ENCODE measurements at regions not wholly inside any gene's neighbourhood (a gene's known extent, or its start where the extent isn't known, plus 50 kb on each side); places are given as distances from the start of the nearest gene placed in this dataset.

DNA sequence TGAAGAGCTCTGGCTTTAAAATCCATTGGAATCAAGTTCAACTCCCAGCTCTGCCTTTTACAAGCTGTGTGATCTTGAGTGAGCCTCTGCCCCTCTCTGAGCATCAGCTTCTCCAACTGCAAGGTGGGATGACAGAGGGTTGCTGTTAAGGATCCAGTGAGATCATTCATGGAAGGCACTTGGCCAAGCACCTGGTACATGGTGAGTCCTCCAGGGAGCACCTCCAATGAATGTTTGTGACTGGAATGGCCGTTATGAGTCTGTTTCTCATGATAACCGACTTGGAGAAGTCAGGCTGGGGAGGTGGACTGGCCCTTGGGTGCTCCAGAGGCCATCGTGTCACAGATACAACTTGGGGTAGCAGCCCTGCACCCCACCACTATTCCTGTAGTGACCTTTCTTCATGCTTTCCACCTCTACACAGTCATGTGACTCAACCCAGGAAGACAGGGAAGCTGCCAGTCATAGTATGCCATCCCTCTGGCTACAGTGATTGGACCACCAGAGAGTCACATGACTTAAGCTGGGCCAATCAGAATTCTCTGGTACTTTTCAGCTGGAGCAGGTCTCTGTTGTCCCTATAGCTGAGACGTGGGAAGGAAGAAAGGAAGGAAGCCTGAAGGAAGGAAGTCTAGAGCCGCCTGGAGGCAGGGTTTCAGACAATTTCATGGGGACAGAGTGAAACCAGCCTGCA is 146.5 kb upstream of the MYL2 start:
- Histone ChIP-seq H3K4me1 (ENCODE audit: low read depth, poor library complexity, severe bottlenecking) (no peaks in the 10 kb centered on the region), H3K27me3 (ENCODE audit: insufficient read depth, low read depth) (no peaks in the 10 kb centered on the region), H3K9ac (no peak overlapping the region), H3K79me2 (ENCODE audit: insufficient read depth, low read depth) (no peaks in the 10 kb centered on the region), H3K4me3 (IDR thresholded peaks at IDR 0.05; ENCODE audit: insufficient read depth, low read depth, low read length) (no peak overlapping the region), H3K36me3 (ENCODE audit: insufficient read depth) (no peaks in the 10 kb centered on the region), H4K20me1 (ENCODE audit: insufficient read depth) (no peaks in the 10 kb centered on the region), H3K4me2 (no peak overlapping the region), H2AFZ (ENCODE audit: low read depth) (no peak overlapping the region), H3K27ac (no peak overlapping the region)
- TF ChIP-seq, protein P1, sequence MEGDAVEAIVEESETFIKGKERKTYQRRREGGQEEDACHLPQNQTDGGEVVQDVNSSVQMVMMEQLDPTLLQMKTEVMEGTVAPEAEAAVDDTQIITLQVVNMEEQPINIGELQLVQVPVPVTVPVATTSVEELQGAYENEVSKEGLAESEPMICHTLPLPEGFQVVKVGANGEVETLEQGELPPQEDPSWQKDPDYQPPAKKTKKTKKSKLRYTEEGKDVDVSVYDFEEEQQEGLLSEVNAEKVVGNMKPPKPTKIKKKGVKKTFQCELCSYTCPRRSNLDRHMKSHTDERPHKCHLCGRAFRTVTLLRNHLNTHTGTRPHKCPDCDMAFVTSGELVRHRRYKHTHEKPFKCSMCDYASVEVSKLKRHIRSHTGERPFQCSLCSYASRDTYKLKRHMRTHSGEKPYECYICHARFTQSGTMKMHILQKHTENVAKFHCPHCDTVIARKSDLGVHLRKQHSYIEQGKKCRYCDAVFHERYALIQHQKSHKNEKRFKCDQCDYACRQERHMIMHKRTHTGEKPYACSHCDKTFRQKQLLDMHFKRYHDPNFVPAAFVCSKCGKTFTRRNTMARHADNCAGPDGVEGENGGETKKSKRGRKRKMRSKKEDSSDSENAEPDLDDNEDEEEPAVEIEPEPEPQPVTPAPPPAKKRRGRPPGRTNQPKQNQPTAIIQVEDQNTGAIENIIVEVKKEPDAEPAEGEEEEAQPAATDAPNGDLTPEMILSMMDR (conservative IDR thresholded peaks at IDR 0.05; ENCODE audit: low read depth, low read length), result no peak

DNA sequence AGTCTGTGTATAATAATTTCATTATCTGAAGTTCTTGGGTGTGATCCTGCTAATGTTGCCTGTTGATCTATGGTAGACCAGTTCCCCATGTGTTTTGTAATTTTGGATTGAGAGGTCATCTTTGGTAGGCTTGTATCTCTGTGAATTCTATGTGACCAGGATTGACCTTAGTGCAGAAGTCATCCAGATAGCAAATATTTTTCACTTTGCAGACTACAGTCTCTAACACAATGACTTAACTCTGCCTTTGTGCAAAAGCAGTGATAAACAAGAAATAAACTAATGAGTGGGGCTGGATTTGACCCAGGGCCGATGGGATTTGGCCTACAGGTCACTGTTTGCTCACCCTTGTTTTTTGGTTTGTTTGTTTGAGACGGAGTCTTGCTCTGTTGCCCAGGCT is 144.6 kb upstream of the MYL2 start:
- H3K4me1 ChIP-seq (ENCODE audit: low read depth, poor library complexity, severe bottlenecking), result no peaks in the 10 kb centered on the region
- H3K36me3 ChIP-seq (ENCODE audit: insufficient read depth), result no peaks in the 10 kb centered on the region
- no peaks in the 10 kb centered on the region for H4K20me1 ChIP-seq (ENCODE audit: insufficient read depth)
- no peak overlapping the region for H3K9ac ChIP-seq
- no peak overlapping the region for H3K4me3 ChIP-seq (IDR thresholded peaks at IDR 0.05; ENCODE audit: insufficient read depth, low read depth, low read length)
- TF ChIP-seq, protein P1 (conservative IDR thresholded peaks at IDR 0.05; ENCODE audit: low read depth, low read length), result no peak
- no peak overlapping the region for H3K27ac ChIP-seq
- H3K4me2 ChIP-seq, result no peak overlapping the region
- H3K27me3 ChIP-seq (ENCODE audit: insufficient read depth, low read depth), result no peaks in the 10 kb centered on the region
- H2AFZ ChIP-seq (ENCODE audit: low read depth), result no peak overlapping the region
- H3K79me2 ChIP-seq (ENCODE audit: insufficient read depth, low read depth), result no peaks in the 10 kb centered on the region

DNA sequence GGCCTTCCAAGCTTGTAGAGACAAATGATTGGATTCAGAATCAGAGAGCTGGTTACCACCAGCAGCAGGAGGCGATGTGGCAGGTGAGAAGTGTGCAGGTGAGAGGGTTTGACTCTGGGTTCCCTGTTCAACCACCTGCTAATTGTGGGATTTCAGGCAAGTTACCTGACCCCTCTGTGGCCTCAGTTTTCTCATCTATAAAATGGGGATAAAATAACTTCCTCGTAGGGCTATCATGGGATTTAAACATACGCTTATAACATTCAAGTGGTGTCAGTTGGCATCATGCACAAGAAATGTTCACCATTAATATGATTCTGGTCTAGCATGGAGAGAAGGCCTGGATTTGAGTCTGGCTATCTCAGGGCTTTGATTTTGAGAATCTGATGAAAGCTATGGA is 143.8 kb upstream of the MYL2 start:
- Histone ChIP-seq H2AFZ (ENCODE audit: low read depth) (no peak overlapping the region), H3K27ac (no peak overlapping the region), H3K4me3 (IDR thresholded peaks at IDR 0.05; ENCODE audit: insufficient read depth, low read depth, low read length) (no peak overlapping the region), H3K79me2 (ENCODE audit: insufficient read depth, low read depth) (no peaks in the 10 kb centered on the region), H3K4me2 (no peak overlapping the region), H3K27me3 (ENCODE audit: insufficient read depth, low read depth) (no peaks in the 10 kb centered on the region), H3K4me1 (ENCODE audit: low read depth, poor library complexity, severe bottlenecking) (no peaks in the 10 kb centered on the region), H3K9ac (no peak overlapping the region), H4K20me1 (ENCODE audit: insufficient read depth) (no peaks in the 10 kb centered on the region), H3K36me3 (ENCODE audit: insufficient read depth) (no peaks in the 10 kb centered on the region)
- TF ChIP-seq, protein P1 (conservative IDR thresholded peaks at IDR 0.05; ENCODE audit: low read depth, low read length), result no peak

DNA sequence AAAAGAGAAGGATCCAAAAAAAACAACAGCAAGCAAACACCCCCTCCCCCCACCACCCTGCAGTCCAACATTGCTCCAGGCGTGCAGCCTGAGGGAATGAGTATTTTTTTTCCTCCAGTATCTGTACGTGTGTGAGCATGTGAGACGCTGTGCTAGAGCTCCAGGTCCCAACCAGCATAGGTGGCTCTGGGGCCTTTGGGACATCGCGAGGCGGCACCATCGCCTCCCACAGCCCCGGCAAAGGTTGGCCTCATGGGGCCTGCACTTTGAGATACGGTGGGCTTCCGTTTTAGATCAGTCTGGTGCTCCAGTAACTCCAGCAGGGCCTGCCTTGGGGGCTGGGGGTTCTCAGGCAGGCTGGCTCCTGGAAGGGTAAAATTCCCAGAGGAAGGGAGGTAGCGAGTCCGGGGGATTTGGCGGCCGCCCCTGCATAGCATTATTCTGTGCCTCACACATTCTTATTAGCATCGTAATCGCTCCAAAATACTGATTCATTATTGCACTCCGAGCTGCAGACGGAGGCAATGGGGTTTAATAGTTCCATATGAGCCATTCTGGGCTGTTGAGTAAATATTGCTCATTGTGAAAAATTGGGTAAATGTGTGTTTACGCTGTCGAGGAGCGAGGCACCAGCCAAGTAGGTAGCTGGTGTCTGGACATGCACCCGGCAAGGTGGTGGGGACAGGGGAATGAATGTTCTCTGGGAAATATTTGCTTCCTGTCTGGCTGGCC is 143.1 kb upstream of the MYL2 start:
- Histone ChIP-seq H3K36me3 (ENCODE audit: insufficient read depth) (no peaks in the 10 kb centered on the region), H3K4me3 (IDR thresholded peaks at IDR 0.05; ENCODE audit: insufficient read depth, low read depth, low read length) (no peak overlapping the region), H3K27ac (no peak overlapping the region), H2AFZ (ENCODE audit: low read depth) (no peak overlapping the region), H3K9ac (no peak overlapping the region), H3K79me2 (ENCODE audit: insufficient read depth, low read depth) (no peaks in the 10 kb centered on the region), H3K4me1 (ENCODE audit: low read depth, poor library complexity, severe bottlenecking) (no peaks in the 10 kb centered on the region), H4K20me1 (ENCODE audit: insufficient read depth) (no peaks in the 10 kb centered on the region), H3K4me2 (no peak overlapping the region), H3K27me3 (ENCODE audit: insufficient read depth, low read depth) (no peaks in the 10 kb centered on the region)
- TF ChIP-seq, protein P1 (conservative IDR thresholded peaks at IDR 0.05; ENCODE audit: low read depth, low read length), result no peak
